ENCODE measurements at regions not wholly inside any gene's neighbourhood (a gene's known extent, or its start where the extent isn't known, plus 50 kb on each side); places are given as distances from the start of the nearest gene placed in this dataset.
A peak's percentile ranks its signal among the peaks of the same experiment; 100 is the strongest.

GRCh38 chr4:115834441-115834840, 721.0 kb upstream of the NDST4 start:
- FAIRE-seq (no peak), DNase-seq (ENCODE audit: low spot score) (no peak)

DNA sequence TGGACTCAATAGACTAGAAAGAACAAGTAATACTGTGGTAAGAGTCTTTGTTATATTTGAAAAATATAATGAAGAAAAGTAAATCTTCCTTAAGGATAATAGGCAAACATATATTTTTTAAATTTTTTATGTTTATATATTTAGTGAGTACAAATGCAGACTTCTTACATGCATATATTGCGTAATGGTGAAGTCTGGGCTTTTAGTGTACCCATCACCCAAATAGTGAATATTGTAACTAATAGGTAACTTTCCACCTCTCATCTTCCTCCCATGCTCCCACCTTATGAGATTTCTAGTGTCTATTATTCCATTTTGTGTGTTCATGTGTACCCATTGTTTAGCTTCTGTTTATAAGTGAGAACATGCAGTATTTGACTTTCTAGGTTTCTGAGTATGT, 711.2 kb upstream of the NDST4 start:
- no peak for DNase-seq (ENCODE audit: low spot score)
- no peak for FAIRE-seq

GRCh38 chr4:115803825-115804224, 690.4 kb upstream of the NDST4 start:
- FAIRE-seq (no peak), DNase-seq (ENCODE audit: low spot score) (no peak)

DNA sequence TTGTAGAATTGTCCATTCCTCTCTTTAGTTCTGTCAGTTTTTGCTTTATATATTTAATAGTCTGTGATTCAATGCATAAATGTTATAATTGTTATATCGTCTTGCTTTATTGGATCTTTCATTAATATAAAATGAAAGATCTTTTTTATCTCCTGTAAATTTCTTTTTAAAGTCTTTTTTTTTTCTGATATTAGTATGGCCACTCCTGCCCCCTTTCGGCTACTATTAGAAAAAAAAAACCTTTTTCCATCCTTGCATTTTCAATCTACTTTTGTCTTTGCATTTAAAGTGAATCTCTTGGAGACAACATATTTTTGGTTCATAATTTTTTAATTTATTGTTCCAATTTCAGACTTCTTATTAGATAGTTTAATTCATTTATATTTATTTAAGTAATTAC, 677.4 kb upstream of the NDST4 start:
- no peak for FAIRE-seq
- no peak for DNase-seq (ENCODE audit: low spot score)

GRCh38 chr4:115781528-115782146, 668.2 kb upstream of the NDST4 start:
- DNase-seq (ENCODE audit: low spot score) = no peak

GRCh38 chr4:115780835-115781234, 667.4 kb upstream of the NDST4 start:
- FAIRE-seq (no peak), DNase-seq (ENCODE audit: low spot score) (no peak)

More at GRCh38 chr4:115781528-115782146, 668.2 kb upstream of the NDST4 start:
- no peak for FAIRE-seq

DNA sequence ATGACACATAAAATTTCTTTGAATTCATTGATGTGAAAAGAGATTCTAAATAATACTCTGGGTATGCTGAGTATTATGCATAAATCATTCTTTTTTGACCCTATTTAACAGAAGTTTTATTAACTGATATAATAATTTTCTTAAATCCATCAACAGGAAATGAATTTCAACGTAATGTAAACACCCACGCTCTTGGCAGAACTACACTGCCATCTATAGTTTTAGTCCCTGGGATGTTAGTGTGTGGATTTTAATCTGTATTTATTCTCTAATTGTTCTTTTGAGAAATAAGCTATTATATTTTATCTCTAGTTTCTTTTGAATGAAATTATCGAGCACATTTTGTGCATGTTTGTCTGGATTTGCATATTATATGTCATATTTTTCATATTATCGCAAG, 666.8 kb upstream of the NDST4 start:
- FAIRE-seq = no peak
- DNase-seq (ENCODE audit: low spot score) = no peak

DNA sequence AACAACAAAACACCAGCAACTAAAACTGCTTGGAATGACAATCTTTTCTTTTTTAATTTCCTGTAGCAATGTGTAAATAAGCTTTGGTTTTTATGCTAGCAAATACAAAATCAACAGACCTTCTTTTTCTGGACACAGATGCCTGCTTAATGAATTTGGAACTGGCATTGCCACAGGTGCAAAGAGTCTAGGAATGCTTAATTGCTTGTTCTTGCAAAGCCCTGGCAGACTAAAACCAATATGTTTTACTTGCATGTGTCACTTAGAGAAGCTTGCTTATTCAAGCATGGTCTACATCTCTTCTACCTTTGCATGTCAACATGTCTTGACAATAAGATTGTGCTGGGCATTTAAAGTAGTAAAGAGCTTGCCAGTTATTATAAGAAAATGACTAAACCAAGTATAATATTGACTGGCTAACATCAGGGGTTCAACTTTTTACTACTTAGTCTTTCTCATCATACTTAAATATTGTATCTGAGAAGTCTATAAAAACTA, 656.7 kb upstream of the NDST4 start:
- FAIRE-seq = no peak
- no peak for DNase-seq (ENCODE audit: low spot score)

DNA sequence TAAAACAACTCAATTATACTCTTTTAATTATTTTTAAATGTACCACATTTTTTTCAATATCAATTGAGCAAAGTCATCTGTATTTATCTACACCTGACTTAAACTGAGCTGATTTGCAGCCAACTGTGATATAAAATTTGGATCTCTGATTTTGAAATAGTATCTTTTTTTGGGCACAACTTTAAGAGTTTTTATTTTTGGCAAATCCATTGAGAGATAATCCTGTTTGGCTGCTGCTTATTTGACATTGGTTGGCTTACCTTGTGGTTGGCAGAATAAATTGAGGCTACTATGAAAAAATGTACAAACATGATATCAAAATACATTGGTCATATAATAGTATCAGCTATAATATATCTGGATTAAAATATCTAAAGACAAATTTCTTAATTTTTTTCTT, 656.0 kb upstream of the NDST4 start:
- DNase-seq (ENCODE audit: low spot score) = no peak
- FAIRE-seq = no peak

DNA sequence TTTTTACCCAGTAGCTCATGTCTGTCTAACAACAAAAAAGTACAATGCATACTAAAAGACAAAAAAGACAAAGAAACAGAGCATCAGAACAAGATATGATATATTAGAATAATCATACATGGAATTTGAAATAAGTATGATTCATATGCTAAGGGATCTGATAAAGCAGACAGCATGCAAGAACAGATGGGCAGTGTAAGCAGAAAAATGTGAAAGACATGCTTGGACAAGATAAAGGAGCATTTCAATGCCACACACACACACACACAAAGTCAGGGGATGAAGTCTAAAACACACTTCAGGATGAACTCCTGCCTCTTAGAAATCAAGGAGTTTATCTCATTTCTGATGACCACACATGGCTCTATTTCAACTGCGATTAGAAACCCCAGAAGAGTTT, 649.6 kb upstream of the NDST4 start:
- no peak for FAIRE-seq
- DNase-seq (ENCODE audit: low spot score) = no peak

DNA sequence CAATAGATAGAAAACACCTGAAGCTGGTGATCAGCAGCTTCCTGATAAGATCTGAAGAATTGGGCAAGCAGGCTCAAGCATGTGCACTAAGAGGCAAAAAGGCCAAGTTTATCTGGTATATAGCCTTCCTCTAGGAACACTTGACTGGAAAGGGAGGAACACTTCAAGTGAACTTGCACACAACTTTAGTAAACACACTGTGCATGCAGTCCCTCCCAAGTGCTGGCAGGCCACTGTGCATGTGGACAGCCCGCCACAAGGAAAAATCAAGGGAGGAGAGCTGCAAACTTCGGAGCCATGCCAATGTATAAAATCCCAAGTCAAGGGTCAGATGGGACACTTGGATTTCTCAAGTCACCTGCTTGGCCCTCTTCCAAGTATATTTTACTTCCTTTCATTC, 645.8 kb upstream of the NDST4 start:
- FAIRE-seq = no peak
- no peak for DNase-seq (ENCODE audit: low spot score)

DNA sequence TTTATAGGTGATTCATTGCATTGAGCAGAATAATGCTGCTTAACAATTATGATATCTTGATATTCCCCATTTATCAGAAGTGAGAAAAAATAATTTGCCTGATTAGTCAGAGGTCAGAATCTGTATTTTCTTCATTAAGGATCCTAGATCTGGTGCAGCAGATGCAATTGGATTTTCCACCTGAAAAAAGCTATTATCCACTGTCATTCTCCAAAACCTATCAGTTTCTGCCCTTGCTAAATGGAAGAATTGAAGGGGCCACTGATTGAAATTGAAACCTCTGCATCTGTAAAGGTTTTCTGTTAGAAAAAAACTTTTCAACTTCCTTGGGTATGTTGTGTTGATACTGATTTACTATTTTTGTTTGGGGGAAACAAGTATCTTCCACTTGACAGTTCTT, 636.0 kb upstream of the NDST4 start:
- no peak for DNase-seq (ENCODE audit: low spot score)
- FAIRE-seq = no peak

DNA sequence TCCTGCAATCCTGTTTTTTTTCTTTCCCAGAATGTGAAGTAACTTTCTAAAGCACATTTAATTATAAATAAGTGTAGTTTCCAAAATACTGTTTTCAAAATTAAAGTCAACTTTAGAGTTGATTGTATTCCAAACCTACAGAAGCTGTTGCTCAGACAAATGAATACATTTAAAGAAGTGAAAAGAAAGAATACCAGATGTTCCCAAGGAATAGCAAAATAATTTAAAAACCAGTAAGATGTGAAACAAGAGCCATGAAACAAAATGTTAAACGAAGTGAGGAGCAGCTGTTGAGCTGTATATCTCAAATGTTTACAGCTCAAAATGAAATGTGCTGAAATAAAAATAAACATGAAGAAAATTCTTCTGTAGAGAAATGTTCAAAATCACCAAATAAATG, 627.4 kb upstream of the NDST4 start:
- FAIRE-seq (no peak), DNase-seq (ENCODE audit: low spot score) (no peak)

DNA sequence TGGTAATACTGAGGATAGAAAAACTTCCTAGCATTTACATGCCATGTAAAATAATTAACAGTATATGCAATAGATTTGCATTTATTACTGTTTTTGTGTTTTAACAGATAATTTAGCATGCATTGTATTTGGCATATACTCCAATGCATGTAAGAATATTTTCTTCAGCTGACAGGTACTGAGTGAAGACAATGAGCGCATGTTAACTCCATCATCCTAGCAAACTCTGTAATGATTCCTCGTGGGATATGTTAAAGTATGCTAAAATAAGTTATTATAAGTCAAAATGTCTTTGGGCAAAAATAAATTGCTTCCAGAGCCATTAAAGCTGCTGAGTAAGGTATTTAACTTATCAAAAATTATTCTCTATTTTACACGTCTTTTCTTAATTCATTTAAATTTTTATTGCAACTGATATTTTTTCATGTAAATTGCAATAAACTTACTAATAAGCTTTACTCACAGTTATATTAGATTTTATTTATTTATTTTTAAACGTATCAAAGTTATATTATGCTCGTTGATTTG, 616.4 kb upstream of the NDST4 start:
- DNase-seq (ENCODE audit: low spot score) (no peak), FAIRE-seq (no peak)

DNA sequence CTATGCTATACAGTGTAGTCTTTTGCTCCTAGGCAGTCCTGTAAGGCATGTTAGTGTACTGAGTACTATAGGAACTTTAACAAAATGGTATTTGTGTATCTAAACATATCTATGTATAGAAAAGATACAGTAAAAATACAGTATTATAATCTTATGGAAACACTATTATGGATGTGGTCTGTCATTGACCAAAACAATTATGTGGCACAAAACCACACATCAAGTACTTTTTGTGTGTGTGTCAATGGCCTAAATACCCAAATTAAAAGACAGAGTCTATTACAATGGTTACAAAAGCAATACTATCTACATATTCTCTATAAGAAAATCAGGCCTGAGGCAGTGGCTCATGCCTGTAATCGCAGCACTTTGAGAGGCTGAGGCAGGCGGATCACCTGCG, 610.2 kb upstream of the NDST4 start:
- no peak for DNase-seq (ENCODE audit: low spot score)
- no peak for FAIRE-seq

- no peak for FAIRE-seq
- no peak for DNase-seq (ENCODE audit: low spot score)
Measured at GRCh38 chr4:115720611-115721010, 607.2 kb upstream of the NDST4 start.

DNA sequence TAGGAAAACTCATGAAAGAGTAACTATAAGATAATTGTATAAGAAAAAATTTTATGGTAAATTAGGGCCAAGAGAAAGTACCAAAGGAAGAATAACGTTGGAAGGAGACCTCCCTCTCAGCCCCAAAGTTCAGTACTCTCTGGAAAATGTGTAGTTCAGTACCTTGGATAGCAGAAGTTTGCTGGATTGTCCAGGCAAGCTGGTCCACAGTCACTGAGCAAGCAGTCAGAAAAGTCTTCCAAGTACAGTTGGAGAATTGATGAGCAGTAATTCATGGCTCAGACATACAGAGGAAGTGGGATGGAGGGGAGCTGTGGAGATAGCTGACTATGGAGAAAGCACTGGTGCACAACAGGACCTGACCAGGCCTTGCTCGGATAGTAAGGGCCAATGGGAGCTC, 598.2 kb upstream of the NDST4 start:
- no peak for FAIRE-seq

DNA sequence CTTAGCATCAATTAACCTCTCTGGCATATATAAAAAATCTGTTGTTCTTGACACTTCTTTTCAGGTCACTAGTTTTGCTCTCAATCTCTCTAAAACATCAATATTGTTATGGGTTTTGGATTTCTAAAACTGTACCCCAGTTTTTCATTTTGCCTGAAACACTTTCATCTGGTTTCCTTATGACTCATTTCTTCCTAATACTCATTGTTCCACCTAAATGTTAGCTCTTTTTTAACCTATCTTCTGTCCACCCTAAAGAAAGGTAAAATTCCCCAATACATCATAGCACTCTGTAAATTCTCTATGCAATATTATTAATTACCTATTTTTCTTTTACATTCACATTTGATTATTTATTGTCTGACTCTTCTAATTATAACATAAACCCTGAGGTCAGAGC, 575.5 kb upstream of the NDST4 start:
- DNase-seq (ENCODE audit: low spot score) = no peak
- no peak for FAIRE-seq

More for the DNA sequence above, 598.2 kb upstream of the NDST4 start:
- DNase-seq (ENCODE audit: low spot score) = no peak

DNA sequence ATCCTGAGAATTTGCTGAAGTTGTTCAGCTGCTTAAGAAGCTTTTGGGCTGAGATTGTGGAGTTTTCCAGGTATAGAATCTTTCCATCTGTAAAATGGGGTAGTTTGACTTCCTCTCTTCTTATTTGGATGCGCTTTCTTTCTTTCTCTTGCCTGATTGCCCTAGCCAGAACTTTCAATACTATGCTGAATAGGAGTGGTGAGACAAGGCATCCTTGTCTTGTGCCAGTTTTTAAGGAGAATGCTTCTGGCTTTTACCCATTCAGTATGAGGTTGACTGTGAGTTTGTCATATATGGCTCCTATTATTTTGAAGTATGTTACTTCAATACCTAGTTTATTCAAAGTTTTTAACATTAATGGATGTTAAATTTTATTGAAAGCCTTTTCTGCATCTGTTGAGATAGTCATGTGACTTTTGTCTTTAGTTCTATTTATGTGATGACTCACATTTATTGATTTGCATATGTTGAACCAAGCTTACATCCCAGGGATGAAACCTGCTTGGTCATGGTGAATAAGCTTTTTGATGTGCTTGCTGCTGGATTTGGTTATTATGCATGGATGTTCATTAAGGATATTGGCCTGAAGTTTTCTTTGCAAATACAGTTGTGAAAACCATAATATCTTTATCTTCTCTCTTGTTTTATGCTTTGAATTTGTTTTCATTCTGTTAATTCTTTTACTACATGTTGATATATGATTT, 573.8 kb upstream of the NDST4 start:
- FAIRE-seq = no peak
- no peak for DNase-seq (ENCODE audit: low spot score)

DNA sequence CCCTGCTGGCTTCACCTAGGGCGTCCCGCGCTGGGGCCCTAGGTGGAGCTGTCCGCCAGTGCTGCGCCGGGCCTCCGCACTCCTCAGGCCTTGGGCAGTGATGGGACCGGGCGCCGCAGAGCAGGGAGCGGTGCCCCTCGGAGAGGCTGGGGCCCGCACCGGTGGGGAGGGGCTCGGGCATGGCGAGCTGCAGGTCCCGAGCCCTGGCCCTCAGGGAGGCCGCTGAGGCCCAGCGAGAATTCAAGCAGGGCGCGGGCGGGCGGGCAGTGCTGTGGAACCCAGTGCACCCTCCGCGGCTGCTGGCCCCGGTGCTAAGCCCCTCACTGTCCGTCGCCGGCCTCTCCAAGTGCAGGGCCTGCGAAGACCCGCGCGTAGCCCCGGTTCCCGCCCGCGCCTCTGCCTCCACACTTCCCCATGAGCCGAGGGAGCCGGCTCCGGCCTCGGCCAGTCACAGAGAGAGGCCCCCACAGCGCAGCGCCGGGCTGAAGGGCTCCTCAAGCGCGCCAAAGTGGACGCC, 565.1 kb upstream of the NDST4 start:
- DNase-seq (ENCODE audit: low spot score) = no peak
- no peak for FAIRE-seq

DNA sequence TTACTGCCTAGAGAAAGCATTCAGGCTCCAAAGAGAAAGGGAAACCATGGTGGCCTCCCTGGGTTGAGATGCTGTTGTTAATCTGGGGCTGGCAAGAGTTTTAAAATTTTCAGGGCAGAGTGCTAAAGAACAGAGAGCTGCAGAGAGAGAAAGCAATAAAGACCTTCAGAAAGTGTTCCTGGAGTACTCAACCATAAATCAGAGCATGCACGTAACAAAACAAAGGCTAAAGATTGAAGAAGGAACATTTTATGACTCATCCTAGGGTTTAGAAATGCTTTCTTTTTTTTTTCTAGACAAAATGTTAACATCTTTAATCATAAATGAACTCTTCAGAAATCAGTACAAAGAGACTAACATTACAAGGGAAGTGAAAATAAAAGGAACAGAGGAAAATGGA, 562.3 kb upstream of the NDST4 start:
- no peak for DNase-seq (ENCODE audit: low spot score)
- FAIRE-seq = peak; percentile 25

DNA sequence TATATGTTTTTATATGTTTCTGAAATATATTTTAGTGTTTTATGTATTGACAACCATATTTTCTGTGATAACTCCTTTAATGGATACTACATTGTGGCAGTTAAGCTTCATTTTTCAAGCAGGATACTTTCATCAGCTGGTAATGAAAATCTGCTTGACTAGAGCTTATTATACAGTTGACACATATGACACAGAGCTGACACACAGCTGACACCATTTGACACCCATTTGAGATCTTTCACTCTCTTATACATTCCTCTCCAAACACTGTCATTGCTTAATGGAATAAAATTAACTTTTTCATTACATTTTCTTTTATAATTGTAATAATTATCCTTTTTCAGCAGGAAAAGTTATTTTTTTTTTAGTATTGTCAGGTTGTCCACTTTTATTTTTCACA, 561.1 kb upstream of the NDST4 start:
- FAIRE-seq = no peak
- no peak for DNase-seq (ENCODE audit: low spot score)

DNA sequence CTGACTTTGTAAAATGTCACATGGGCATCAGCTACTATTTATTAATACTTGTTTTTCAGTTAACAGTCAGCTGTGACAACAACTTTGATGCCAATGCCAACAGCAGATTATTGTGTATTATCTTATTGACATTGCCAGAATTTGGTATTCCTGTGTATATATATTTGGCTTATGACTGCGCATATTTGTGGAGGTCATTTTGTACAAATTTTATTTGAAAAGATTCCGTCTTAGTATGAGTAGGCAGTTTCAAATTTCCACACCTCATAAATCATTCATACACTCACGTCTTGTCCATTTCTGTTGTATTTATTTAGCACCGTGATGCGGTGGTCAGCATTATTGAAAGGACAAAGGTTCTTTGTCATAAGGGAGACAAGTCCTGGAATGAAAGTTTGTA, 558.2 kb upstream of the NDST4 start:
- DNase-seq (ENCODE audit: low spot score) (no peak), FAIRE-seq (no peak)

Measured in RCC 7860 (cell line).